Stimulated activated CD4-positive, alpha-beta T cell treated with anti-CD3 and anti-CD28 coated beads, Interleukin-1b, Interleukin-23, amount 100 ng/mL, for 24 hours (primary cell): ENCODE measurements at regions not wholly inside any gene's neighbourhood (a gene's known extent, or its start where the extent isn't known, plus 50 kb on each side); places are given as distances from the start of the nearest gene placed in this dataset.

Experiments used
- DNase-seq, 4 experiments: peaks; one replicate each; pipeline ENCODE4 v3.0.0-alpha.2; 2020; ENCODE audit warnings: low read depth in 4 of 4, low spot score in 1 of 4

GRCh38 chr5:175116466-175117048 lies 327.4 kb downstream of the DRD1 start:
- DNase-seq, result no peak

- DNase-seq, result no peak
These were observed 328.2 kb downstream of the DRD1 start for GRCh38 chr5:175115831-175116230.

GRCh38 chr5:175113947-175114346 lies 330.0 kb downstream of the DRD1 start:
- no peak for DNase-seq

GRCh38 chr5:175109058-175109755 lies 334.8 kb downstream of the DRD1 start:
- no peak for DNase-seq

GRCh38 chr5:175107865-175108264 lies 336.1 kb downstream of the DRD1 start:
- no peak for DNase-seq

- no peak for DNase-seq
These were observed 336.9 kb downstream of the DRD1 start for GRCh38 chr5:175107028-175107588.

GRCh38 chr5:175104677-175105076 lies 339.3 kb downstream of the DRD1 start:
- no peak for DNase-seq

GRCh38 chr5:175103746-175104145 lies 340.2 kb downstream of the DRD1 start:
- no peak for DNase-seq

GRCh38 chr5:175102717-175103116 lies 341.3 kb downstream of the DRD1 start:
- DNase-seq, result no peak

- no peak for DNase-seq
These were observed 345.7 kb downstream of the DRD1 start for GRCh38 chr5:175098301-175098700.

GRCh38 chr5:175096469-175097165 lies 347.4 kb downstream of the DRD1 start:
- DNase-seq, result no peak

- DNase-seq, result no peak
These were observed 349.5 kb downstream of the DRD1 start for GRCh38 chr5:175094461-175094860.

GRCh38 chr5:175092691-175093090 lies 351.3 kb downstream of the DRD1 start:
- DNase-seq, result no peak

- no peak for DNase-seq
These were observed 355.0 kb downstream of the DRD1 start for GRCh38 chr5:175088963-175089362.

GRCh38 chr5:175082866-175083590 lies 358.6 kb downstream of the MSX2 start:
- DNase-seq, result no peak

GRCh38 chr5:175082346-175082745 lies 358.0 kb downstream of the MSX2 start:
- DNase-seq, result no peak

GRCh38 chr5:175079707-175080106 lies 355.3 kb downstream of the MSX2 start:
- DNase-seq, result no peak

GRCh38 chr5:175070283-175070682 lies 345.9 kb downstream of the MSX2 start:
- DNase-seq, result no peak

- DNase-seq, result no peak
These were observed 335.9 kb downstream of the MSX2 start for GRCh38 chr5:175060257-175060656.

GRCh38 chr5:175059687-175060211 lies 335.4 kb downstream of the MSX2 start:
- no peak for DNase-seq

- no peak for DNase-seq
These were observed 332.4 kb downstream of the MSX2 start for GRCh38 chr5:175056831-175057230.
